Sigmoid colon (tissue), 4 donors: ENCODE measurements at regions not wholly inside any gene's neighbourhood (a gene's known extent, or its start where the extent isn't known, plus 50 kb on each side); places are given as distances from the start of the nearest gene placed in this dataset.

Source experiments
- POLR2A ChIP-seq, 2 donors: fragments of 450-650 bp; IDR thresholded peaks; one replicate each; pipeline ENCODE4 v1.6.1; 2016; ENCODE audit warnings: antibody characterized with exemption in 2 of 2, mild to moderate bottlenecking in 2 of 2, moderate library complexity in 2 of 2
- POLR2AphosphoS5 ChIP-seq, 4 donors: sonication (generic); formaldehyde crosslinking; IDR thresholded peaks; one replicate each; pipeline ENCODE4 v1.6.1; 2017; ENCODE audit warnings: antibody characterized with exemption in 4 of 4

- TF ChIP-seq POLR2A (IDR thresholded peaks at IDR 0.05) (no peak), POLR2AphosphoS5 (IDR thresholded peaks at IDR 0.05) (no peak)
These were observed 319.8 kb downstream of the GADD45G start for GRCh38 chr9:89924611-89925010.
